PFSK-1 (cell line): ENCODE measurements at regions not wholly inside any gene's neighbourhood (a gene's known extent, or its start where the extent isn't known, plus 50 kb on each side); places are given as distances from the start of the nearest gene placed in this dataset.

Experiments used
- FOXP2 ChIP-seq: optimal IDR thresholded peaks from 2 replicates; pipeline ENCODE3; 2011; ENCODE audit warnings: borderline replicate concordance, control low read depth, inconsistent platforms; ENCODE audit not compliant: insufficient read depth; ENCODE audit errors: extremely low read length, extremely low read depth
- POLR2AphosphoS5 ChIP-seq: IDR thresholded peaks from 2 replicates; pipeline ENCODE4 v1.6.1; 2012; ENCODE audit warnings: low read depth, mild to moderate bottlenecking, control low read depth, low read length, moderate library complexity
- SIN3A ChIP-seq: IDR thresholded peaks from 2 replicates; pipeline ENCODE4 v1.6.1; 2012; ENCODE audit warnings: mild to moderate bottlenecking, low read length, moderate library complexity, borderline replicate concordance; ENCODE audit not compliant: insufficient read depth
- TAF1 ChIP-seq: IDR thresholded peaks from 2 replicates; pipeline ENCODE4 v1.6.1; 2012; ENCODE audit warnings: low read length, control low read depth, borderline replicate concordance; ENCODE audit not compliant: insufficient read depth
- TF ChIP-seq, protein P1 (sequence below), 2 experiments: IDR thresholded peaks; 2 replicates each; pipeline versions ENCODE4 v1.6.1 to v1.8.0; 2011 to 2012; ENCODE audit warnings: low read depth in 2 of 2, low read length in 2 of 2, control low read depth in 1 of 2, inconsistent platforms in 1 of 2, mild to moderate bottlenecking in 1 of 2, moderate library complexity in 1 of 2; ENCODE audit not compliant: insufficient read depth in 1 of 2

DNA sequence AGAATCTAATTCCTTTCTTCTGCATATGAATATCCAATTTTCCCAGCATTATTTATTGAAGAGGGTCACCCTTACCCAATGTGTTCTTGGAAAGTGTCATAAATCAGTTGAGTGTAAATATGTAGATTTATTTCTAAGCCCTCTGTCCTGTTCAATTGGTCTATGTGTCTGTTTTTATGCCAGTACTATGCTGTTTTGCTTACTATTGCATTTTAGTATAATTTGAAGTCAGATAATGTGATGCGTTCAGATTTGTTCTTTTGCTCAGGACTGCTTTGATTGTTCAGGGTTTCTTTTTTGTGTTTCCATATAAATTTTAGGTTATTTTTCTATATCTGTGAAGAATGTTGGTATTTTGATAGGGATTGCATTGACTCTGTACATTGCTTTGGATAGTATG, 420.4 kb upstream of the MIS18BP1 start:
- TF ChIP-seq SIN3A, result no peak
- TF ChIP-seq, protein P1, sequence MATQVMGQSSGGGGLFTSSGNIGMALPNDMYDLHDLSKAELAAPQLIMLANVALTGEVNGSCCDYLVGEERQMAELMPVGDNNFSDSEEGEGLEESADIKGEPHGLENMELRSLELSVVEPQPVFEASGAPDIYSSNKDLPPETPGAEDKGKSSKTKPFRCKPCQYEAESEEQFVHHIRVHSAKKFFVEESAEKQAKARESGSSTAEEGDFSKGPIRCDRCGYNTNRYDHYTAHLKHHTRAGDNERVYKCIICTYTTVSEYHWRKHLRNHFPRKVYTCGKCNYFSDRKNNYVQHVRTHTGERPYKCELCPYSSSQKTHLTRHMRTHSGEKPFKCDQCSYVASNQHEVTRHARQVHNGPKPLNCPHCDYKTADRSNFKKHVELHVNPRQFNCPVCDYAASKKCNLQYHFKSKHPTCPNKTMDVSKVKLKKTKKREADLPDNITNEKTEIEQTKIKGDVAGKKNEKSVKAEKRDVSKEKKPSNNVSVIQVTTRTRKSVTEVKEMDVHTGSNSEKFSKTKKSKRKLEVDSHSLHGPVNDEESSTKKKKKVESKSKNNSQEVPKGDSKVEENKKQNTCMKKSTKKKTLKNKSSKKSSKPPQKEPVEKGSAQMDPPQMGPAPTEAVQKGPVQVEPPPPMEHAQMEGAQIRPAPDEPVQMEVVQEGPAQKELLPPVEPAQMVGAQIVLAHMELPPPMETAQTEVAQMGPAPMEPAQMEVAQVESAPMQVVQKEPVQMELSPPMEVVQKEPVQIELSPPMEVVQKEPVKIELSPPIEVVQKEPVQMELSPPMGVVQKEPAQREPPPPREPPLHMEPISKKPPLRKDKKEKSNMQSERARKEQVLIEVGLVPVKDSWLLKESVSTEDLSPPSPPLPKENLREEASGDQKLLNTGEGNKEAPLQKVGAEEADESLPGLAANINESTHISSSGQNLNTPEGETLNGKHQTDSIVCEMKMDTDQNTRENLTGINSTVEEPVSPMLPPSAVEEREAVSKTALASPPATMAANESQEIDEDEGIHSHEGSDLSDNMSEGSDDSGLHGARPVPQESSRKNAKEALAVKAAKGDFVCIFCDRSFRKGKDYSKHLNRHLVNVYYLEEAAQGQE (IDR thresholded peaks at IDR 0.05; ENCODE audit: insufficient read depth in 1 of 2, low read depth in 2 of 2, low read length in 2 of 2), result no peak

DNA sequence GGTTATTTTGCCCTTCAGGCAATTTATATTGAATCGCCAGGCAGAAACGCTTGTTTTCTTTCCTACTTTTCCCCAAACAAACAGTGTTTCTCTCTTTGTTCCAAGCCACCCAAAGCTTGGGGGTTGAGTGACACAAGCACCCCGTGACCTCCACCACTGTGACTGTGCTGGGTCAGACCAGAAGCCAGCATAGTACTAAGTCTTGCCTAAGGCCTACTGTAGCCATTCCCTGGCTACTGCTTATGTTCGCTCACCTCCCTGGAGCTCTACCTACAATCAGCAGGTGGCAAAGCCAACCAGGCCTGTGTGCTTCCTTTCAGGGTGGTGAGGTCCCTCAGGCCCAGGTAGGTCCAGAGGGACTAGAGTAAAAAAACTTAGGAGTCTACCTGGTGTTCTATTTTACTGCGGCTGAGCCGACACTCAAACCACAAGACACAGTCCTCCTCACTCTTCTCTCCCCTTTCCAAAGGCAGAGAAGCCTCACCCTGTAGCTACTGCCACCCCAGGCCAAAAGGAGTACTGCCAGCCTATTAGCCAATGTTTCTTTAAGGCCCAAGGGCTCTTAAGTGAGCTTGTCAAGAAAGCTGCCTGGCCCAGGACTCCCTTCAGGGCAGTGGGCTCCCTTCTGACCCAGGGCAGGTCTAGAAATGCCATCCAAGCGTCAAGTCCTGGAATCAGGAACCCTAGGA, 411.8 kb upstream of the MIS18BP1 start:
- TF ChIP-seq TAF1, result no peak
- TF ChIP-seq FOXP2, result no peak
- no peak for TF ChIP-seq POLR2AphosphoS5
- TF ChIP-seq, protein P1 (IDR thresholded peaks at IDR 0.05; ENCODE audit: insufficient read depth in 1 of 2, low read depth in 2 of 2, low read length in 2 of 2), result no peak
- TF ChIP-seq SIN3A, result no peak

DNA sequence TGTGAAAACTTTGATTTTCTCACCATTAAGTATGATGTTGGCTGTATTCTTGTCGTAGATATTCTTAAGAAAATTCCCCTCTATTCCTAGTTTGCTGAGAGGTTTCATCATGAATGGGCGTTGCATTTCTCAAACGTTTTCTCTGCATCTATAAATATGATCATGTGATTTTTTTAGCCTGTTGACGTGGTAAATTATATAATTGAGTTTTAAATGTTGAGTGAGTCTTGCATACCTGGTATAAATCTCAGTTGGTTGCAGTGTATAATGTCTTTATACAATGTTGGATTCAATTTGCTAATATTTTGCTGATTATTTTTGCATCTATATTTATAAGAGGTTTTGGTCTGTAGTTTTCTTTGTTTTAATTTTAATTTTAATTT, 405.9 kb upstream of the MIS18BP1 start:
- TF ChIP-seq FOXP2, result no peak

DNA sequence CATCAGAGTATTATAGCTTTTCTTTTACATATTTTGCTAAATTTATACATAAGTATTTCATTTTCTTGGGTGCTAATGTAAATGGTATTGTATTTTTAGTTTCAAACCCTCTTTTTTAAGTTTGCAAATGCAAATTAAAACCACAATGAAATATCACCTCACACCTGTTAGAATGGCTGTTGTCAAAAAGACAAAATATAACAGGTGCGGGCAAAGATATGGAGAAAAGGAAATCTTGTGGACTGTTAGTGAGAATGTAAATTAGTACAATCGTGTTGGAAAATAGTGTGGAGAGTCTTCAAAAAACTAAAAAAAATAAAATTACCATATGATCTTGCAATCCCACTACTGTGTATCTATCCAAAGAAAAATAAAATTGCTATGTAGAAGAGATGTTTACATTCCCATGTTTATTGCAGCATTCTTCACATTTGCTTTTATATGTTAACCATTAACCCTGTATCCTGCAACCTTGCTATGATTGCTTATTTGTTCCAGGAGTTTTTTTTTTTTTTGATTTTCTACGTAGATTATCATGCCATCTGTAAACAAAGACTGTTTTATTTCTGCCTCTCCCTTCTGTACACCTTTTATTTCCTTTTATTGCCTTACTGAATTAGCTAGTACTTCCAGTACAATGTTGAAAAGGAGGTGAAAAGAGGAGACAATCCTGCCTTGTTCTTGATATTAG, 405.4 kb upstream of the MIS18BP1 start:
- TF ChIP-seq, protein P1 (IDR thresholded peaks at IDR 0.05; ENCODE audit: insufficient read depth in 1 of 2, low read depth in 2 of 2, low read length in 2 of 2), result no peak
- TF ChIP-seq POLR2AphosphoS5 (no peak), SIN3A (no peak), TAF1 (no peak), FOXP2 (no peak)

DNA sequence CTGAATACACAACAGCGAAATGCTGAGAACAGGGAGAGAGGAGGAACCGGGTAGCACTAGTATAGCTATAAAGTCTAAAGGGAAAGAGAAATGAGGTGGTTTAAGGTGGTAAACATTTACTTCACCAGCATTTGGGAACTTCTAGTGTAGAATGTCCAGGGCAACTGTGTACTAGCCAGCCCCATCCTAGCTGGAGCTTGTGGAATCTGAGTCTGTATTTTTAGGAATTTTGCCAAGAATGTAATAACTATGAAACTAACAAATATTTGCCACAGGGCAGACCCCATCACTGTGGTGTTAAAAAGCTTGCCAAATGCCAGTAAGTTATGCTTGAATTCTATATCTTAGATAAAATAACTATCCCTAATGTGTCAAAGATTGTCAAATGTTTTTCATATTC, 398.9 kb upstream of the MIS18BP1 start:
- TF ChIP-seq POLR2AphosphoS5 (no peak), TAF1 (no peak), SIN3A (no peak), FOXP2 (no peak)
- TF ChIP-seq, protein P1 (IDR thresholded peaks at IDR 0.05; ENCODE audit: insufficient read depth in 1 of 2, low read depth in 2 of 2, low read length in 2 of 2), result no peak
